Inferior parietal cortex (tissue), 1 donor: ENCODE measurements at regions not wholly inside any gene's neighbourhood (a gene's known extent, or its start where the extent isn't known, plus 50 kb on each side); places are given as distances from the start of the nearest gene placed in this dataset.
"Not testable (repeated sequence)": the region's sequence is repeated elsewhere in the genome, so short reads cannot be mapped to it uniquely, and the experiment has no call there.

Experiments used
- DNase-seq: peaks from one replicate; pipeline ENCODE4 v3.0.0-alpha.2; 2016; ENCODE audit errors: extremely low spot score

GRCh38 chr2:239819974-239820555, 205.1 kb downstream of the NDUFA10 start:
- DNase-seq = no peak

GRCh38 chr2:239819091-239819973, 205.8 kb downstream of the NDUFA10 start:
- no peak for DNase-seq

GRCh38 chr2:239818531-239819011, 206.6 kb downstream of the NDUFA10 start:
- DNase-seq = peak; percentile 34

- no peak for DNase-seq
Observed at GRCh38 chr2:239818086-239818485, 207.1 kb downstream of the NDUFA10 start.

- DNase-seq = not testable (repeated sequence)
Observed at GRCh38 chr2:239817468-239818031, 207.6 kb downstream of the NDUFA10 start.

GRCh38 chr2:239816576-239817467, 208.3 kb downstream of the NDUFA10 start:
- DNase-seq = no peak

GRCh38 chr2:239815671-239816070, 209.5 kb downstream of the NDUFA10 start:
- no peak for DNase-seq

- no peak for DNase-seq
Observed at GRCh38 chr2:239814861-239815601, 210.1 kb downstream of the NDUFA10 start.

- no peak for DNase-seq
Observed at GRCh38 chr2:239814116-239814860, 210.9 kb downstream of the NDUFA10 start.

- no peak for DNase-seq
Observed at GRCh38 chr2:239813261-239814115, 211.7 kb downstream of the NDUFA10 start.

GRCh38 chr2:239811806-239812560, 213.2 kb downstream of the NDUFA10 start:
- DNase-seq = no peak

GRCh38 chr2:239811111-239811781, 213.9 kb downstream of the NDUFA10 start:
- DNase-seq = no peak

- DNase-seq = no peak
Observed at GRCh38 chr2:239809391-239809790, 215.8 kb downstream of the NDUFA10 start.

GRCh38 chr2:239807568-239807967, 217.6 kb downstream of the NDUFA10 start:
- no peak for DNase-seq

GRCh38 chr2:239806758-239807434, 218.2 kb downstream of the NDUFA10 start:
- no peak for DNase-seq

- no peak for DNase-seq
Observed at GRCh38 chr2:239806276-239806675, 218.9 kb downstream of the NDUFA10 start.

- DNase-seq = no peak
Observed at GRCh38 chr2:239805414-239805813, 219.7 kb downstream of the NDUFA10 start.

- DNase-seq = no peak
Observed at GRCh38 chr2:239805043-239805329, 220.2 kb downstream of the NDUFA10 start.
